Activated T-helper 17 cell treated with anti-CD3 and anti-CD28 coated beads, Interleukin-2, amount 50 U/mL, for 72 hours (primary cell): ENCODE measurements at regions not wholly inside any gene's neighbourhood (a gene's known extent, or its start where the extent isn't known, plus 50 kb on each side); places are given as distances from the start of the nearest gene placed in this dataset.

ENCODE experiments used
- ATAC-seq: fragments of 150-1000 bp; cut with Tn5 transposase; replicated peaks from 2 replicates; pipeline ENCODE4 v1.10.0; 2021; ENCODE audit warnings: mild to moderate bottlenecking, moderate library complexity
- H3K27ac Mint-ChIP-seq: one replicate; pipeline ENCODE4 v1.8.0; 2022; ENCODE audit warnings: mixed read lengths
- H3K27me3 Mint-ChIP-seq: one replicate; pipeline ENCODE4 v1.8.0; 2022; ENCODE audit warnings: mixed read lengths
- H3K36me3 Mint-ChIP-seq: one replicate; pipeline ENCODE4 v1.8.0; 2022; ENCODE audit warnings: low read depth, mild to moderate bottlenecking, mixed read lengths
- H3K4me1 Mint-ChIP-seq: one replicate; pipeline ENCODE4 v1.8.0; 2022; ENCODE audit warnings: mixed read lengths
- H3K4me3 Mint-ChIP-seq: one replicate; pipeline ENCODE4 v1.8.0; 2022; ENCODE audit warnings: mild to moderate bottlenecking, mixed read lengths
- H3K9me3 Mint-ChIP-seq: one replicate; pipeline ENCODE4 v1.8.0; 2022; ENCODE audit warnings: mixed read lengths

- peaks cover 48% of the 10 kb centered on the region for H3K27me3 Mint-ChIP-seq
- no peaks in the 10 kb centered on the region for H3K36me3 Mint-ChIP-seq
- no peaks in the 10 kb centered on the region for H3K9me3 Mint-ChIP-seq
- no peak for ATAC-seq
- no peak overlapping the region for H3K4me3 Mint-ChIP-seq
- H3K27ac Mint-ChIP-seq: no peak overlapping the region
- H3K4me1 Mint-ChIP-seq: no peaks in the 10 kb centered on the region
Measured at GRCh38 chr10:117729156-117729555, 186.6 kb downstream of the EMX2 start.

DNA sequence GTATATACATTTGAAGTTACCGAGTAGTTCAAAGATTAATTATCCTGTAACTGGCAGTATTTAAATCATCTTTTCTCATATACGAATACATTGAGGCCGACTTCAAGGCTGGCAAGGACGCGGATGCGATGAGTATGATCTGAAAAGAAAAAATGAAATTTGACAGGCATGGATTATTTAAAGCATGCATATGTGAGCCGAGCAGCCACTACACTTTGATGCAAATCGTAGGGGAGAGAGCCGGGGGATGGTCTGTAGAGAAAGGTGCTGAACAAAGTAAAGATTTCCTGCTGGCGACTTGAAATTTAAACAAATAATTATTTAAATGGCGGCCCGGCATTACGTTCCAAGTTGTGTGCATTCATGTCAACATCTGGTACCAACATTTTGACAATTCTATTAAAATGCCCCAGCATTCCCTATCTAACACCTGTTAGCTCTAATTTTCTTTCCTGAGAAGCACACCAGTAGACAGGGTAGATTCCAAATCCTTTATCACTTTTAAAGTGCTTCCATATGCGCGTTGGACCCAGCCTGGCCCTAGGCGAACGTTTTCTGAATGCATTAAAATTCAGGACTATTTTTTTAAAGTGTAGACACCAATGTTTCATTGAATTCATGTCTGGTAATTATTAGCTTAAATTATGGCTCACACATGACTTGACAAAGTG is 188.7 kb downstream of the EMX2 start:
- H3K27me3 Mint-ChIP-seq: peaks cover 59% of the 10 kb centered on the region
- H3K36me3 Mint-ChIP-seq: no peaks in the 10 kb centered on the region

DNA sequence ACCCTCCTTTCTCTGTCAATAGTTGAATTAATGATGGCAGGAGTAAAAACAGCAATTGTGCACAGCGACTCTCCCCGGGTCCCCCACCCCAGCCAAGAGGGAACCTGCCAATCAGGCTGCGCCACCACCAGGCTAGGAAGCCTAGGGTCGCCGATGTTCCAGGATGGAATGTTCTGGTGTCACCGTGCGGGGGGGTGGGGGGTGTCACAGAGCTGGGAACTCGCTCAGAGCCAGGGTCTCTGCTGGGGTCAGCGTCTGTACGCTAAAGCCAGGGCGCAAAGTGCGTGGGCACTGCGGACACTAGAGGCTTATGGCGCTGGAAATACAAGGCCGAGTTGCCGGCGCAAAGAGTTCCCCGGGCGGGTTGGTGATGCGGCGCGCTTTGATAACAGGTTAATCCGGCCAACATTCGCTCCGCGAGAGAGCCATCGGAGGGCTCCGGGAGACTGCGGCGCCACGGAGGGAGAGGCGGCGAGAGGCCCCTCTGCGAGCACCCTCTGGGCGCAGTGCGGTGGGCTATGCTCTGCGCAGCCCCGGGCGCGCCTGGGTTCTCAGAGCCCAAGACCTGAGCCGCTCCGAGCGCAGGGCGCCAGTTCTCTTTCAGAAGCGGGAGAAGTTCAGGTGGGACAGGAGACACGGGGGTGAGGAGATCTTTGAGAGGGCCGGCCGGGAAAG is 192.3 kb downstream of the EMX2 start:
- H3K36me3 Mint-ChIP-seq: no peaks in the 10 kb centered on the region
- H3K9me3 Mint-ChIP-seq: no peaks in the 10 kb centered on the region
- H3K27ac Mint-ChIP-seq: no peak overlapping the region
- H3K4me3 Mint-ChIP-seq: no peak overlapping the region
- H3K4me1 Mint-ChIP-seq: no peaks in the 10 kb centered on the region
- no peak for ATAC-seq
- peaks cover 43% of the 10 kb centered on the region for H3K27me3 Mint-ChIP-seq

More for the DNA sequence above, 188.7 kb downstream of the EMX2 start:
- Mint-ChIP-seq H3K27ac (no peak overlapping the region), H3K9me3 (no peaks in the 10 kb centered on the region), H3K4me1 (no peaks in the 10 kb centered on the region), H3K4me3 (no peak overlapping the region)
- ATAC-seq: no peak

GRCh38 chr10:117736655-117737054 is 194.1 kb downstream of the EMX2 start:
- ATAC-seq: no peak
- H3K4me1 Mint-ChIP-seq: no peaks in the 10 kb centered on the region
- no peak overlapping the region for H3K27ac Mint-ChIP-seq
- no peak overlapping the region for H3K4me3 Mint-ChIP-seq
- H3K9me3 Mint-ChIP-seq: no peaks in the 10 kb centered on the region
- no peaks in the 10 kb centered on the region for H3K36me3 Mint-ChIP-seq
- H3K27me3 Mint-ChIP-seq: peaks cover 28% of the 10 kb centered on the region

GRCh38 chr10:117740088-117740487 is 197.5 kb downstream of the EMX2 start:
- Mint-ChIP-seq H3K9me3 (no peaks in the 10 kb centered on the region), H3K27me3 (peaks cover 16% of the 10 kb centered on the region), H3K4me3 (no peak overlapping the region), H3K27ac (no peak overlapping the region), H3K4me1 (no peaks in the 10 kb centered on the region), H3K36me3 (no peaks in the 10 kb centered on the region)
- no peak for ATAC-seq

- Mint-ChIP-seq H3K36me3 (no peaks in the 10 kb centered on the region), H3K27me3 (peaks cover 12% of the 10 kb centered on the region), H3K27ac (no peak overlapping the region), H3K9me3 (no peaks in the 10 kb centered on the region), H3K4me1 (no peaks in the 10 kb centered on the region), H3K4me3 (no peak overlapping the region)
- ATAC-seq: no peak
Measured at GRCh38 chr10:117740691-117741222, 198.2 kb downstream of the EMX2 start.

DNA sequence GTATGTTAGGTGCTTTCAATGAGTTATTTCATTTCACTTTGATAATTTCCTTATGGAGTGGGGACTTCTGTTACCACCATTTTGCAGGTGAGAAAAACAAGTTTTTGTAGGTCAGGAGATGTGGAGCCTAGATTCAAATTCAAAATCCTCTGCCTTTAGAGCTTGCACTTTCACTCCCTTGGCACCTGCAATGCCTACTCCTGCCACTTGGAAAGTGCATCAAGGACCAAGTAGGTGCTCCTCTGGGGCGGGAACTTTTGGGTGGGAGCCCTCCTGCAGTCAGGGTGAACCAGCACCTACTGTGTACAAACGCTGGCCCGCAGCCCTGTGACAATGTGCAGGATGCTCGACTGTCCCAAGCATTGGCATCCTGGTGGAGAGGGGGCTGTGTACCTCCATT is 199.0 kb downstream of the EMX2 start:
- Mint-ChIP-seq H3K27me3 (peaks cover 8% of the 10 kb centered on the region), H3K9me3 (no peaks in the 10 kb centered on the region), H3K4me1 (no peaks in the 10 kb centered on the region), H3K27ac (no peak overlapping the region), H3K4me3 (no peak overlapping the region), H3K36me3 (no peaks in the 10 kb centered on the region)
- no peak for ATAC-seq

DNA sequence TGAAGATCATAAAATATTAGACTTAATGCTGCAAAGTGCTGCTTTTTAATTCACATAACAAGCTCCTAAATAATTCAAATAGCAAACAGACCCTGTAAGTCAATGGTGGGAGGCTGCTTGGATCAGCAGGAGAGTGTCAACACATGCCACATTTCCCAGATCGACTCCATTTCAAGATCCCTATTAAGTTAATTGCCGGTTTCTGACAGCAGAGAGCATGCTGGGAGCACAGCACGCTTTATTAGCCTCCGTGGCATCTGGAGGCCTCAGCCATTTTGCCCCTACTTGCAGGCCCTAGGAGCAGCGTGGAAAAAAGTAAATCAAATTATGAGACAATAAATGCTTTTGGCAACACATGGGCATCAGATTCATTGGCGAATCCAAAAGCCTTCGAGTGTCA is 201.0 kb downstream of the EMX2 start:
- Mint-ChIP-seq H3K27ac (no peak overlapping the region), H3K4me1 (no peaks in the 10 kb centered on the region), H3K27me3 (peaks cover 8% of the 10 kb centered on the region)

DNA sequence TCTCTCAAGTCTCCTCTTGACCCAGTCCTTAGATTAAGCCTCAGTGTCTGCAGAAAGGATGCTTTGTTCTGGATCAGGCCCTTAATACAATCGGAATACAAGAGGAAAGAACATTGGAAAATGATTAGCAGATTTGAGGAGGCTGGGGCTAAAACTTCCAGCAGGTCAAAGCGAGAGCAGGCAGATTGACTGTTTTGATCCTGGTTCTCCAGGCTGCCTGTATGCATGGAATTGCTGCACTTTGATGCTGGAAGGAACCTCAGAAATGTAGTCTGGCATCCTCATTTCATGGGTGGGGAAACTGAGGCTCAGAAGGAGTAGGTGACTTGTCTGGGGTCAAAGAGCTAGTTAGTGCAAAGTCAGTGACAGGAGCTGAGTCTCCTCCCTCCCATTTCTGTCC is 202.8 kb downstream of the EMX2 start:
- Mint-ChIP-seq H3K27me3 (peaks cover 8% of the 10 kb centered on the region), H3K36me3 (no peaks in the 10 kb centered on the region), H3K9me3 (no peaks in the 10 kb centered on the region), H3K27ac (no peak overlapping the region), H3K4me3 (no peak overlapping the region), H3K4me1 (no peaks in the 10 kb centered on the region)
- ATAC-seq: no peak

More for the DNA sequence above, 201.0 kb downstream of the EMX2 start:
- no peak overlapping the region for H3K4me3 Mint-ChIP-seq
- no peak for ATAC-seq
- H3K36me3 Mint-ChIP-seq: no peaks in the 10 kb centered on the region
- no peaks in the 10 kb centered on the region for H3K9me3 Mint-ChIP-seq

DNA sequence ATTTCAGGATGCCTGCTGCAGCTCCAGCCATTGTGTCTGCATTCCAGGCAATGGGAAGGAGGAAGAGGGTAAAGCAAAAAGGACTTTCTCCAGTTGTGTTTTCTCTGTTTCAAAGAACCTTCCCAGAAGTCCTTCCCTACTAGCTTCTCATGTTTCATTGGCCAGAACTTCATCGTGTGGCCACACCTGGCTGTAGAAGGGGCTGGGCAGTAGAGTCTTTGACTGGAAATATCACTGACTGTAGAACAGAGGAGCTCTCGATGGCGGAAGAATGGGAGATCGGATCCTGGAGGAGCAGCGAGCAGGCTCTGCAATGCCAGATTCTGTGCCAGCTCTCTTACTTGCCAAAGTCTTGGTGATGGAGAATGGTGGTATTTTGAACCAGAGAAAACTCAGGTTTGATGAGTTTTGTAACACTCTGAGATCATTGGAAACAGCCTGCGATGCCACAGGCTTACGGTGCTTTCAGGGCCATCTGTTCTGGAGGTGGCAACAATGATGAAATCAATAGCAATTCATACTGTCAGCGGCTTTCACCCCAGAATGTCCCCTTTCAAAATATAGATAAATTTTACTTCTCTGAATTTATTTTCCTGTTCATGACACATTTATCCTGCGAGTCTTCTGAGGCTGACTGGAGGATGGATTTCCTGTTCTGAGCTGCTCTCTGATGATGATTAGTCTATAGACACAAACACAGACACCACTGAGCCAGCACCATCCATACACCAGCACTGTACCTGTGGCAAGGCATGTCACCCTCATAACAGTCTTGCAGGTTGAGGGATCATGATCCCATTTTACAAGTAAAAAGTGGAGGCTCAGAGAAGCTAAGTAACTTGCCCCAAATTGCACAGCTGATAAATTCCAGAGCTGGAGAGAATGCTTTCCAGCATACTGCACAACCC is 204.2 kb downstream of the EMX2 start:
- Mint-ChIP-seq H3K4me1 (no peaks in the 10 kb centered on the region), H3K36me3 (no peaks in the 10 kb centered on the region), H3K27ac (no peak overlapping the region), H3K27me3 (peaks cover 8% of the 10 kb centered on the region), H3K4me3 (no peak overlapping the region), H3K9me3 (no peaks in the 10 kb centered on the region)
- no peak for ATAC-seq

DNA sequence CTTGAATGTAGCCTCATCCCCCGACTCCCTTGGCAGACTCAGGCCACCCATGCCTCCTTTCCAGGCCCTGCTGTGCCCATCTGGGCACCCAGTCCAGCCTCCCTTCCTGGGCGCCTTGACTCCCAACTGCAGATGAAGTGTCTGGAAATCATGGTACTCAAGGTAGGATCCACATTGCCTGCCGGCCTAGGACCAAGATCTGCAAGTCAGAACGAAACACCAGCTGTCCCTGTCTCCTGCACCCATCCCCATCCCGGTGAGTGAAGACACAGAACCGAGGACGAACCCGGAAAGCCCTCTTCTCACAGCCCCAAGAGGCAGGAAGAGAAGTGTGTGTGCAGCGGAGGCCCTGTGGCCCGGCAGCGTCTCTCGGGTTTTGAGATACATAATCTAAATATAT is 205.1 kb downstream of the EMX2 start:
- no peak overlapping the region for H3K27ac Mint-ChIP-seq
- H3K27me3 Mint-ChIP-seq: peaks cover 5% of the 10 kb centered on the region
- ATAC-seq: no peak
- no peaks in the 10 kb centered on the region for H3K9me3 Mint-ChIP-seq
- H3K36me3 Mint-ChIP-seq: no peaks in the 10 kb centered on the region
- H3K4me3 Mint-ChIP-seq: no peak overlapping the region
- no peaks in the 10 kb centered on the region for H3K4me1 Mint-ChIP-seq

DNA sequence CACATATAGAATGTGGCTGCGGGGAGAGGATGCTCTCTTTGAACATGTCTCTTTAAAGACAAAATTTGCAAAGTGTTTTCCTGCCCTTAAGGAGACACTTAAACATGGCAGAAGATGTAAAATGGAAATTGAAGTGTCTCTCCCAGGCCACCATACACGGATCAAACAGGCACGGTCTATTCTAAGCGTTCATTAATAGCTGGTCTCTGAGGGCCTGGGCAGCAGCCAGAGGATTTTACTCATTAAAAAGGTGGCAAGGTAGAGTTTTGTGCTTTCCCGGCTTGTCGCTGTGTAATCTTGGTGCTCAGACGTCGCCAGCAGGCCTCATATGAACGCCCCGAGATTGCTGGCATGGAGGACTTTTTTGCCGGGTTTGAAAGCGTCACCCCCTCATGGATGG is 205.5 kb downstream of the EMX2 start:
- peaks cover under 1% of the 10 kb centered on the region for H3K27me3 Mint-ChIP-seq
- H3K9me3 Mint-ChIP-seq: no peaks in the 10 kb centered on the region
- H3K27ac Mint-ChIP-seq: no peak overlapping the region

DNA sequence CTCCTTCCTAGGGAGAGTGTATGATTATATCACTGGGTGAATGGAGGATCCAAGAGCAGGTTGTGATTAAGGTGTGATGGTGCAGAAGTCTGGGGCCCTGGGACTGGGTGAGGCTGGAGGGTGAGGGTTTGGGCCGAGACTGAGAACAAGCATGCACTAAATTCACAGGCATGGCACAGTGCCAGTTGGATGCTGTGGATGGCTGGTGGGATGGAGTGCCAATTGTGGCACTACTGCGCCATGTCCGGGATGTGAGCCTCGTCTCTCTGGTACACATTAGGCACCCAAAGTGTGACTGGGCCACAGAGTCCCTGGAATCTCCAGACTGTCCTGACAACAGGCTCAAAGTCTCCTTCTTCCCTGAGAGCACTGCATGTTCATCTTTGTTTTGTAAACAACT is 208.1 kb downstream of the EMX2 start:
- Mint-ChIP-seq H3K36me3 (no peaks in the 10 kb centered on the region), H3K27ac (no peak overlapping the region), H3K4me3 (no peak overlapping the region), H3K27me3 (no peaks in the 10 kb centered on the region), H3K4me1 (no peaks in the 10 kb centered on the region), H3K9me3 (no peaks in the 10 kb centered on the region)
- no peak for ATAC-seq

More for the DNA sequence above, 205.5 kb downstream of the EMX2 start:
- Mint-ChIP-seq H3K36me3 (no peaks in the 10 kb centered on the region), H3K4me1 (no peaks in the 10 kb centered on the region), H3K4me3 (no peak overlapping the region)
- no peak for ATAC-seq

DNA sequence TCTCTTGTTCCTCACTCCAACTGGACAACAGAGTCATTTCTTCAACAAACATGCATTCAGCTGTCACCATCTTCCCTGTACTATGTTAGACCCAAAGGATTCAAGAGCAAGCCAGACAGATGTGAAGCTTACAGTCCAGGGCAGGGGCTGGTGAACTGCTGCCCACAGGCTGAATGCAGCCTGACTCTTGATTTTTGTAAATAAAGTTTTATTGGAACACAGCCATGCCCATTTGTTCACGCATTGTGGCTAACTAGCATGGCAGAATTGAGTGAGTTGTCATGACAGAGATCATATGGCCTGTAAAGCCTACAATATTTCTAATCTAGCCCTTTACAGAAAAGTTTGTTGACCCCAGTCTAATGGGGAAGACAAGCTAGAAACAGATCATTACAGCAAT is 208.7 kb downstream of the EMX2 start:
- Mint-ChIP-seq H3K27ac (no peak overlapping the region), H3K4me1 (no peaks in the 10 kb centered on the region), H3K9me3 (no peaks in the 10 kb centered on the region), H3K4me3 (no peak overlapping the region), H3K27me3 (no peaks in the 10 kb centered on the region), H3K36me3 (no peaks in the 10 kb centered on the region)
- ATAC-seq: no peak
